SK-N-SH (cell line): ENCODE measurements at regions not wholly inside any gene's neighbourhood (a gene's known extent, or its start where the extent isn't known, plus 50 kb on each side); places are given as distances from the start of the nearest gene placed in this dataset.

ENCODE experiments used
- CHD2 ChIP-seq: fragments of 150-350 bp; IDR thresholded peaks from 2 replicates; pipeline ENCODE4 v1.6.1; 2018; ENCODE audit warnings: low read length; ENCODE audit not compliant: partially characterized antibody
- CTCF ChIP-seq: fragments of 200-600 bp; sonication (generic); IDR thresholded peaks from 2 replicates; pipeline ENCODE4 v1.6.1; 2017; ENCODE audit warnings: antibody characterized with exemption, mild to moderate bottlenecking, moderate library complexity
- FOXM1 ChIP-seq: IDR thresholded peaks from 2 replicates; pipeline ENCODE4 v1.4.0; 2012; ENCODE audit warnings: low read depth, mild to moderate bottlenecking
- MAX ChIP-seq: IDR thresholded peaks from 2 replicates; pipeline ENCODE4 v1.4.0; 2012; ENCODE audit warnings: low read depth
- NRF1 ChIP-seq: IDR thresholded peaks from 2 replicates; pipeline ENCODE4 v1.6.1; 2012; ENCODE audit warnings: low read depth, mild to moderate bottlenecking, low read length
- PBX3 ChIP-seq: IDR thresholded peaks from 2 replicates; pipeline ENCODE4; 2012
- POLR2AphosphoS5 ChIP-seq: IDR thresholded peaks from 2 replicates; pipeline ENCODE4 v1.6.1; 2012; ENCODE audit warnings: low read depth, low read length
- RFX5 ChIP-seq: IDR thresholded peaks from 2 replicates; pipeline ENCODE4 v1.6.1; 2012; ENCODE audit warnings: mild to moderate bottlenecking, improper control_type of control experiment, low read length
- TAF1 ChIP-seq: IDR thresholded peaks from 2 replicates; pipeline ENCODE4 v1.6.1; 2012; ENCODE audit warnings: low read depth, mild to moderate bottlenecking, low read length, moderate library complexity, borderline replicate concordance
- TEAD4 ChIP-seq: IDR thresholded peaks from 2 replicates; pipeline ENCODE4 v1.4.0; 2012; ENCODE audit warnings: mild to moderate bottlenecking, borderline replicate concordance; ENCODE audit not compliant: insufficient read depth
- USF2 ChIP-seq: fragments of 150-350 bp; IDR thresholded peaks from 2 replicates; pipeline ENCODE4 v1.6.1; 2017; ENCODE audit warnings: antibody characterized with exemption, low read length, low read depth, borderline replicate concordance

GRCh38 chr6:24016286-24016685 is 109.7 kb upstream of the NRSN1 start:
- TF ChIP-seq FOXM1 = no peak
- TF ChIP-seq CHD2 = no peak
- no peak for TF ChIP-seq CTCF
- no peak for TF ChIP-seq PBX3
- no peak for TF ChIP-seq POLR2AphosphoS5
- TF ChIP-seq RFX5 = no peak
- no peak for TF ChIP-seq MAX
- no peak for TF ChIP-seq TAF1
- no peak for TF ChIP-seq NRF1
- TF ChIP-seq USF2 = no peak
- no peak for TF ChIP-seq TEAD4
